ENCODE measurements at regions not wholly inside any gene's neighbourhood (a gene's known extent, or its start where the extent isn't known, plus 50 kb on each side); places are given as distances from the start of the nearest gene placed in this dataset.

DNA sequence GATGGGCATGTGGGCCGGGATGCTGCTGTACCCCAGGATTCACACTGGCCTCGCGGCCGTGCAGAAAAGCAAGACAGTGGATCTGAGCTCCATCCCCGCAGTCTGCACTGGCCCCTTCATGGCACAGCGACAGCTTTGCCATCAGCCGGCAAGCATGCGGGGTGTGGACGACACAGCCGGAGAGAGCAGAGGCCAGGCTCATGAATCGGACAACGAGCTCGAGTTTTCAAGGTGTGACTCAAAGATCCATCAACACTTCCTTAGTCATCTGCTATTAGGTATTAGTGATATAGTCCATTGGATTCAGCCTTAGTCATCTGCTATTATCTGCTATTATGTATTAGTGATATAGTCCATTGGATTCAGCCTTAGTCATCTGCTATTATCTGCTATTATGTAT lies 254.7 kb downstream of the KLF6 start:
- TF ChIP-seq CTCF (IDR thresholded peaks at IDR 0.05) (no peak), ZFX (IDR thresholded peaks at IDR 0.05; ENCODE audit: borderline replicate concordance) (no peak)

Measured in 22Rv1 (cell line).